Type B pancreatic cell (in vitro differentiated cells): ENCODE measurements at regions not wholly inside any gene's neighbourhood (a gene's known extent, or its start where the extent isn't known, plus 50 kb on each side); places are given as distances from the start of the nearest gene placed in this dataset.

Source experiments
- DNase-seq: peaks from one replicate; pipeline ENCODE4 v3.0.0; 2021; ENCODE audit warnings: mixed read lengths; ENCODE audit not compliant: unreplicated experiment; ENCODE audit errors: extremely low spot score
- H3K27ac Mint-ChIP-seq: 2 replicates; pipeline ENCODE4 v1.8.0; 2021; ENCODE audit warnings: mild to moderate bottlenecking, mixed read lengths
- H3K27me3 Mint-ChIP-seq: 2 replicates; pipeline ENCODE4 v1.8.0; 2021; ENCODE audit warnings: mixed read lengths
- H3K36me3 Mint-ChIP-seq: 2 replicates; pipeline ENCODE4 v1.8.0; 2021; ENCODE audit warnings: mixed read lengths
- H3K4me1 Mint-ChIP-seq: one replicate; pipeline ENCODE4 v1.8.0; 2021; ENCODE audit warnings: mixed read lengths; ENCODE audit not compliant: unreplicated experiment
- H3K4me3 Mint-ChIP-seq: 2 replicates; pipeline ENCODE4 v1.8.0; 2021; ENCODE audit warnings: mild to moderate bottlenecking, mixed read lengths
- H3K9me3 Mint-ChIP-seq: 2 replicates; pipeline ENCODE4 v1.8.0; 2021; ENCODE audit warnings: mixed read lengths
- CTCF ChIP-seq: fragments of 200-600 bp; sonication (generic); conservative IDR thresholded peaks from 2 replicates; pipeline ENCODE4 v1.5.0; 2021; ENCODE audit warnings: antibody characterized with exemption, mild to moderate bottlenecking

- no peaks in the 10 kb centered on the region for H3K9me3 Mint-ChIP-seq
- peaks cover 54% of the 10 kb centered on the region for H3K4me1 Mint-ChIP-seq
- peaks cover 3% of the 10 kb centered on the region for H3K27me3 Mint-ChIP-seq
- H3K27ac Mint-ChIP-seq = no peak overlapping the region
- no peak overlapping the region for H3K4me3 Mint-ChIP-seq
- H3K36me3 Mint-ChIP-seq = no peaks in the 10 kb centered on the region
- TF ChIP-seq CTCF = no peak
- DNase-seq = no peak
Measured at GRCh38 chr2:120797421-120798221, 62.0 kb downstream of the GLI2 start.

- H3K4me3 Mint-ChIP-seq = no peak overlapping the region
- TF ChIP-seq CTCF = no peak
- no peak for DNase-seq
- peaks cover 3% of the 10 kb centered on the region for H3K27me3 Mint-ChIP-seq
- H3K27ac Mint-ChIP-seq = no peak overlapping the region
- peaks cover 53% of the 10 kb centered on the region for H3K4me1 Mint-ChIP-seq
- H3K9me3 Mint-ChIP-seq = no peaks in the 10 kb centered on the region
- no peaks in the 10 kb centered on the region for H3K36me3 Mint-ChIP-seq
Measured at GRCh38 chr2:120798567-120799247, 63.0 kb downstream of the GLI2 start.

GRCh38 chr2:120802158-120802557, 66.5 kb downstream of the GLI2 start:
- peaks cover 33% of the 10 kb centered on the region for H3K4me1 Mint-ChIP-seq
- H3K4me3 Mint-ChIP-seq = no peak overlapping the region
- H3K36me3 Mint-ChIP-seq = no peaks in the 10 kb centered on the region
- no peak for TF ChIP-seq CTCF
- H3K9me3 Mint-ChIP-seq = no peaks in the 10 kb centered on the region
- H3K27me3 Mint-ChIP-seq = peaks cover 3% of the 10 kb centered on the region
- peak overlapping the region; percentile 79 for H3K27ac Mint-ChIP-seq
- DNase-seq = no peak

GRCh38 chr2:120802867-120803484, 67.3 kb downstream of the GLI2 start:
- no peak overlapping the region for H3K4me3 Mint-ChIP-seq
- no peak for TF ChIP-seq CTCF
- no peaks in the 10 kb centered on the region for H3K36me3 Mint-ChIP-seq
- H3K27me3 Mint-ChIP-seq = peaks cover 3% of the 10 kb centered on the region
- no peak overlapping the region for H3K27ac Mint-ChIP-seq
- no peaks in the 10 kb centered on the region for H3K9me3 Mint-ChIP-seq
- DNase-seq = no peak
- H3K4me1 Mint-ChIP-seq = peaks cover 25% of the 10 kb centered on the region

GRCh38 chr2:120803764-120804335, 68.2 kb downstream of the GLI2 start:
- DNase-seq = no peak
- Mint-ChIP-seq H3K4me1 (peaks cover 19% of the 10 kb centered on the region), H3K27me3 (no peaks in the 10 kb centered on the region), H3K36me3 (peaks cover under 1% of the 10 kb centered on the region), H3K27ac (no peak overlapping the region), H3K4me3 (no peak overlapping the region), H3K9me3 (no peaks in the 10 kb centered on the region)
- TF ChIP-seq CTCF = no peak
